IMR-90 (cell line): ENCODE measurements at regions not wholly inside any gene's neighbourhood (a gene's known extent, or its start where the extent isn't known, plus 50 kb on each side); places are given as distances from the start of the nearest gene placed in this dataset.

Source experiments
- ATAC-seq: fragments of 200-7000 bp; cut with Tn5 transposase; 2 replicates; pipeline ENCODE4 v1.9.1; 2020; ENCODE audit warnings: low read depth, mild to moderate bottlenecking, moderate library complexity
- BruUV-seq: library from RNA; stranded (reverse); fragments of 400-500 nt; replicated peaks from 2 replicates; lab custom pipeline; 2021; lab: Mats Ljungman, UMichigan
- CTCF ChIA-PET: fragments of 300-600 bp; formaldehyde crosslinking; extraction: SDS; loops from one replicate; lab custom pipeline; 2021; ENCODE audit warnings: antibody characterized with exemption; lab: Yijun Ruan, JAX
- POLR2A ChIA-PET: fragments of 300-600 bp; sonication (Branson Sonifier 250); formaldehyde crosslinking; loops from one replicate; lab custom pipeline; 2022; ENCODE audit warnings: antibody characterized with exemption; ENCODE audit not compliant: unreplicated experiment; lab: Charles Lee
- DNase-seq: peaks from one replicate; pipeline ENCODE4 v3.0.0; 2013
- H2AFZ ChIP-seq: replicated peaks from 2 replicates; pipeline ENCODE3; 2013; ENCODE audit warnings: low read length, mild to moderate bottlenecking; ENCODE audit not compliant: poor library complexity
- H2AK5ac ChIP-seq: 2 replicates; pipeline ENCODE4 v1.6.1; 2013; ENCODE audit warnings: low read depth, low read length, inconsistent platforms
- H2AK9ac ChIP-seq: replicated peaks from 2 replicates; pipeline ENCODE3; 2013; ENCODE audit warnings: mild to moderate bottlenecking, low read depth, low read length, moderate library complexity; ENCODE audit not compliant: poor library complexity
- H2BK120ac ChIP-seq: 2 replicates; pipeline ENCODE4 v1.6.1; 2013; ENCODE audit warnings: low read depth, low read length, inconsistent platforms
- H2BK15ac ChIP-seq: 3 replicates; pipeline ENCODE4 v1.6.1; 2013; ENCODE audit warnings: low read depth, low read length, inconsistent platforms
- H2BK20ac ChIP-seq: 2 replicates; pipeline ENCODE4 v1.6.1; 2013; ENCODE audit warnings: low read depth, mild to moderate bottlenecking, inconsistent platforms, low read length, moderate library complexity
- H2BK5ac ChIP-seq: 2 replicates; pipeline ENCODE4 v1.6.1; 2013; ENCODE audit warnings: mild to moderate bottlenecking, low read depth, low read length, inconsistent platforms; ENCODE audit not compliant: poor library complexity, severe bottlenecking
- H3K14ac ChIP-seq: replicated peaks from 2 replicates; pipeline ENCODE4 v1.6.1; 2013; ENCODE audit warnings: low read depth, low read length, inconsistent platforms
- H3K18ac ChIP-seq: 2 replicates; pipeline ENCODE4 v1.6.1; 2013; ENCODE audit warnings: low read depth, low read length, control low read depth
- H3K23ac ChIP-seq: 2 replicates; pipeline ENCODE4 v1.6.1; 2013; ENCODE audit warnings: low read depth, low read length, inconsistent platforms
- H3K27ac ChIP-seq: 2 replicates; pipeline ENCODE4 v1.5.1; 2013; ENCODE audit warnings: mild to moderate bottlenecking, control low read depth, low read length; ENCODE audit not compliant: insufficient read depth
- H3K27me3 ChIP-seq: 2 replicates; pipeline ENCODE4 v1.6.1; 2013; ENCODE audit warnings: low read length; ENCODE audit not compliant: control insufficient read depth, insufficient read depth
- H3K36me3 ChIP-seq: 2 replicates; pipeline ENCODE4 v1.6.1; 2013; ENCODE audit warnings: low read length, mixed read lengths; ENCODE audit not compliant: control insufficient read depth, insufficient read depth
- H3K4ac ChIP-seq: 2 replicates; pipeline ENCODE4 v1.6.1; 2013; ENCODE audit warnings: low read depth, low read length, inconsistent platforms
- H3K4me1 ChIP-seq: 2 replicates; pipeline ENCODE4 v1.6.1; 2013; ENCODE audit warnings: low read length, mixed read lengths; ENCODE audit not compliant: control insufficient read depth, insufficient read depth
- H3K4me2 ChIP-seq: 2 replicates; pipeline ENCODE4 v1.6.1; 2013; ENCODE audit warnings: low read depth, mild to moderate bottlenecking, control low read depth, low read length, moderate library complexity
- H3K4me3 ChIP-seq: 2 replicates; pipeline ENCODE4 v1.5.1; 2013; ENCODE audit warnings: low read depth, mild to moderate bottlenecking, control low read depth, low read length, moderate library complexity; ENCODE audit not compliant: insufficient read depth
- H3K56ac ChIP-seq: 2 replicates; pipeline ENCODE4 v1.6.1; 2013; ENCODE audit warnings: low read length, inconsistent platforms; ENCODE audit not compliant: insufficient read depth; ENCODE audit errors: extremely low read depth
- H3K79me1 ChIP-seq, 2 experiments: 2 replicates each; pipeline ENCODE4 v1.6.1; 2013; ENCODE audit warnings: low read length in 2 of 2, inconsistent platforms in 1 of 2, low read depth in 1 of 2
- H3K9ac ChIP-seq: 2 replicates; pipeline ENCODE4 v1.6.1; 2013; ENCODE audit warnings: low read depth, low read length, control low read depth
- H3K9me1 ChIP-seq: 2 replicates; pipeline ENCODE4 v1.6.1; 2013; ENCODE audit warnings: low read length, inconsistent platforms; ENCODE audit not compliant: insufficient read depth
- H3K9me3 ChIP-seq: 2 replicates; pipeline ENCODE4 v1.6.1; 2013; ENCODE audit warnings: low read length; ENCODE audit not compliant: control insufficient read depth, insufficient read depth
- H4K20me1 ChIP-seq: 2 replicates; pipeline ENCODE4 v1.6.1; 2013; ENCODE audit warnings: low read length, inconsistent platforms; ENCODE audit not compliant: insufficient read depth
- H4K5ac ChIP-seq: 2 replicates; pipeline ENCODE4 v1.6.1; 2013; ENCODE audit warnings: mild to moderate bottlenecking, low read depth, low read length, control low read depth
- H4K8ac ChIP-seq, 2 experiments: 2 replicates each; pipeline ENCODE4 v1.6.1; 2013; ENCODE audit warnings: low read depth in 2 of 2, low read length in 2 of 2, control low read depth in 1 of 2, inconsistent platforms in 1 of 2
- H4K91ac ChIP-seq: 2 replicates; pipeline ENCODE4 v1.6.1; 2013; ENCODE audit warnings: low read depth, low read length, inconsistent platforms; ENCODE audit not compliant: insufficient read depth
- MAZ ChIP-seq: IDR thresholded peaks from 2 replicates; pipeline ENCODE4 v1.6.1; 2012; ENCODE audit warnings: low read depth, mild to moderate bottlenecking, low read length, improper control_type of control experiment, moderate library complexity, borderline replicate concordance
- MXI1 ChIP-seq: IDR thresholded peaks from 2 replicates; pipeline ENCODE4 v1.6.1; 2012; ENCODE audit warnings: low read depth, mild to moderate bottlenecking, low read length, moderate library complexity, borderline replicate concordance
- RAD21 ChIP-seq: IDR thresholded peaks from 2 replicates; pipeline ENCODE4 v1.6.1; 2012; ENCODE audit warnings: low read length, improper control_type of control experiment
- RFX5 ChIP-seq: IDR thresholded peaks from 2 replicates; pipeline ENCODE4 v1.8.0; 2012; ENCODE audit warnings: low read depth, mild to moderate bottlenecking, low read length, moderate library complexity
- WGBS, 2 experiments: methylation state at CpG; one replicate each; pipeline versions ENCODE4 v1.1.5 to v1.1.7; 2013; ENCODE audit warnings: missing lambda C conversion rate in 2 of 2; ENCODE audit not compliant: insufficient read length in 1 of 2; ENCODE audit errors: extremely low coverage in 2 of 2; 5-methylcytosine and 5-hydroxymethylcytosine counted together
- dilution Hi-C: fragments of 300-500 bp; cut with HindIII; formaldehyde crosslinking; loops from one replicate; pipeline ENCODE4 v1.14.3; 2018; ENCODE audit warnings: low sequenced_read_pairs; ENCODE audit not compliant: unreplicated experiment
- in situ Hi-C: fragments of 300-500 bp; cut with MboI; formaldehyde crosslinking; loops from 3 replicates; pipeline ENCODE4 v1.14.3; 2019; ENCODE audit warnings: low sequenced_read_pairs, inconsistent platforms, mixed read lengths
- intact Hi-C: fragments of 100-400 bp; cut with micrococcal nuclease; formaldehyde crosslinking; loops from 2 replicates; pipeline ENCODE4 v1.10.0; 2022
- TF ChIP-seq, protein P1 (sequence below): fragments of 150-350 bp; IDR thresholded peaks from 2 replicates; pipeline ENCODE4 v1.6.1; 2017; ENCODE audit warnings: mild to moderate bottlenecking, antibody characterized with exemption, low read length, low read depth
- TF ChIP-seq, protein P2 (sequence below): conservative IDR thresholded peaks from 2 replicates; pipeline ENCODE4 v1.5.1; 2012; ENCODE audit warnings: mild to moderate bottlenecking, low read depth, low read length, improper control_type of control experiment

DNA sequence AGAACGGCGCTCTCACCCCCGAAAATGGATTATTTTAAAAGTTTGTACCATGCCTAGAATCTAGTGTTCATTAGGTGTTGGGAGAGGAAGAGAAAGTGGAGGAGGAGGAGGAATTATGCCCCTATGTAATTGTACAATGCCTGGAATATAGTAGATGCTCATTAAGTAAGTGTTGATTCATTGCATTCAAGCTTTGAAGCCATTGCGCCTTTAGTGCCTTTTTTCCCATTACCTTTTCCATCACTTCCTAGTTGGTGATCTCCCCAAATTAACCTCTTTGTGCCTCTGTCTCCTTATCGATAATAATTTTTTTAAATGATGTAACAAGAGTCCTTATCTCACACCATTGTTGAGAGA is 220.7 kb upstream of the PRICKLE2 start:
- CTCF ChIA-PET = interaction anchor here (1.5 kb wide), 1 partner anchor 17 kb away, joined by 5 read pairs; no protein-coding TSS in a partner anchor
- Histone ChIP-seq H3K79me1 (peaks cover 8 to 16% of the 10 kb centered on the region in 2 experiments; a peak in 3 of 4 replicates), H2AK5ac (no peak overlapping the region), H2AFZ (no peak overlapping the region), H2BK5ac (no peak overlapping the region), H3K27ac (no peak overlapping the region), H2BK120ac (no peak overlapping the region), H3K9me1 (peaks cover 10% of the 10 kb centered on the region; the same call in 1 of the 2 replicates), H3K14ac (no peak overlapping the region), H2BK15ac (no peak overlapping the region; the same call in 2 of the 3 replicates), H3K18ac (no peak overlapping the region), H4K5ac (no peak overlapping the region), H4K8ac (no peak overlapping the region), H3K36me3 (peaks cover 4% of the 10 kb centered on the region; the same call in 1 of the 2 replicates), H3K9me3 (no peaks in the 10 kb centered on the region), H3K27me3 (no peaks in the 10 kb centered on the region), H3K4ac (peak overlapping the region; percentile 61; the same call in 1 of the 2 replicates), H2BK20ac (no peak overlapping the region), H3K4me2 (no peak overlapping the region), H3K56ac (no peak overlapping the region), H3K23ac (no peak overlapping the region), H4K20me1 (peaks cover 3% of the 10 kb centered on the region; the same call in 1 of the 2 replicates), H3K4me3 (no peak overlapping the region), H4K91ac (no peak overlapping the region), H3K9ac (no peak overlapping the region), H2AK9ac (no peak overlapping the region), H3K4me1 (peaks cover 15% of the 10 kb centered on the region)
- POLR2A ChIA-PET = no interaction called here
- no peak for DNase-seq
- BruUV-seq = no TSS peak
- no peak for ATAC-seq
- dilution Hi-C loops (no loop called here), intact Hi-C loops (no loop called here), in situ Hi-C loops (no loop called here)
- no CpG with 5 or more reads among the region's 5 CpGs for WGBS, 2 experiments
- TF ChIP-seq MXI1 = no peak
- TF ChIP-seq MAZ = no peak
- TF ChIP-seq, protein P1, sequence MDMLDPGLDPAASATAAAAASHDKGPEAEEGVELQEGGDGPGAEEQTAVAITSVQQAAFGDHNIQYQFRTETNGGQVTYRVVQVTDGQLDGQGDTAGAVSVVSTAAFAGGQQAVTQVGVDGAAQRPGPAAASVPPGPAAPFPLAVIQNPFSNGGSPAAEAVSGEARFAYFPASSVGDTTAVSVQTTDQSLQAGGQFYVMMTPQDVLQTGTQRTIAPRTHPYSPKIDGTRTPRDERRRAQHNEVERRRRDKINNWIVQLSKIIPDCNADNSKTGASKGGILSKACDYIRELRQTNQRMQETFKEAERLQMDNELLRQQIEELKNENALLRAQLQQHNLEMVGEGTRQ = no peak
- TF ChIP-seq, protein P2, sequence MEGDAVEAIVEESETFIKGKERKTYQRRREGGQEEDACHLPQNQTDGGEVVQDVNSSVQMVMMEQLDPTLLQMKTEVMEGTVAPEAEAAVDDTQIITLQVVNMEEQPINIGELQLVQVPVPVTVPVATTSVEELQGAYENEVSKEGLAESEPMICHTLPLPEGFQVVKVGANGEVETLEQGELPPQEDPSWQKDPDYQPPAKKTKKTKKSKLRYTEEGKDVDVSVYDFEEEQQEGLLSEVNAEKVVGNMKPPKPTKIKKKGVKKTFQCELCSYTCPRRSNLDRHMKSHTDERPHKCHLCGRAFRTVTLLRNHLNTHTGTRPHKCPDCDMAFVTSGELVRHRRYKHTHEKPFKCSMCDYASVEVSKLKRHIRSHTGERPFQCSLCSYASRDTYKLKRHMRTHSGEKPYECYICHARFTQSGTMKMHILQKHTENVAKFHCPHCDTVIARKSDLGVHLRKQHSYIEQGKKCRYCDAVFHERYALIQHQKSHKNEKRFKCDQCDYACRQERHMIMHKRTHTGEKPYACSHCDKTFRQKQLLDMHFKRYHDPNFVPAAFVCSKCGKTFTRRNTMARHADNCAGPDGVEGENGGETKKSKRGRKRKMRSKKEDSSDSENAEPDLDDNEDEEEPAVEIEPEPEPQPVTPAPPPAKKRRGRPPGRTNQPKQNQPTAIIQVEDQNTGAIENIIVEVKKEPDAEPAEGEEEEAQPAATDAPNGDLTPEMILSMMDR = no peak
- no peak for TF ChIP-seq RFX5
- no peak for TF ChIP-seq RAD21
